CD14-positive monocyte (primary cell): ENCODE measurements at regions not wholly inside any gene's neighbourhood (a gene's known extent, or its start where the extent isn't known, plus 50 kb on each side); places are given as distances from the start of the nearest gene placed in this dataset.

Experiments
- DNase-seq, 3 donors: peaks; one replicate each; pipeline ENCODE4 v3.0.0-alpha.2; 2011 to 2022
- H2AFZ ChIP-seq: 2 replicates; pipeline ENCODE4 v1.6.0; 2012; ENCODE audit warnings: mild to moderate bottlenecking, low read depth, low read length, inconsistent platforms; ENCODE audit not compliant: insufficient read depth, poor library complexity, severe bottlenecking
- H3K27ac ChIP-seq, 2 donors: 1 replicate in 1 of 2; 2 replicates in 1 of 2; pipeline ENCODE4 v1.5.1; 2012 to 2013; ENCODE audit warnings: low read length in 2 of 2, control low read depth in 1 of 2, inconsistent platforms in 1 of 2, low read depth in 1 of 2, mild to moderate bottlenecking in 1 of 2
- H3K27me3 ChIP-seq, 2 donors: one replicate each; pipeline versions ENCODE4 v1.6.0 to v1.6.1; 2011 to 2013; ENCODE audit warnings: low read length in 2 of 2; ENCODE audit not compliant: control insufficient read depth in 2 of 2, insufficient read depth in 2 of 2
- H3K36me3 ChIP-seq, 2 donors: replicated peaks in 1 of 2; 1 replicate in 1 of 2; 2 replicates in 1 of 2; pipeline versions ENCODE4 v1.5.1 to v1.6.1; 2012 to 2013; ENCODE audit warnings: low read length in 2 of 2, control low read depth in 1 of 2, inconsistent platforms in 1 of 2, mild to moderate bottlenecking in 1 of 2; ENCODE audit not compliant: insufficient read depth in 2 of 2, control insufficient read depth in 1 of 2
- H3K4me1 ChIP-seq, 2 donors: 1 replicate in 1 of 2; 2 replicates in 1 of 2; pipeline versions ENCODE4 v1.5.1 to v1.6.1; 2012 to 2013; ENCODE audit warnings: low read length in 2 of 2, control low read depth in 1 of 2, inconsistent platforms in 1 of 2, mild to moderate bottlenecking in 1 of 2, moderate library complexity in 1 of 2; ENCODE audit not compliant: insufficient read depth in 2 of 2, control insufficient read depth in 1 of 2
- H3K4me2 ChIP-seq: replicated peaks from 2 replicates; pipeline ENCODE3; 2012; ENCODE audit warnings: low read length, moderate library complexity, mild to moderate bottlenecking; ENCODE audit not compliant: poor library complexity, severe bottlenecking; ENCODE audit errors: extremely low read depth
- H3K4me3 ChIP-seq, 3 experiments: fragments of 200-600 bp in 1 of 3; sonication (generic) in 1 of 3; replicated peaks in 1 of 3; 1 replicate in 2 of 3; 2 replicates in 1 of 3; pipeline ENCODE4 v1.5.1; 2011 to 2013; ENCODE audit warnings: low read length in 3 of 3, mild to moderate bottlenecking in 3 of 3, control low read depth in 2 of 3, low read depth in 2 of 3, inconsistent platforms in 1 of 3, moderate library complexity in 1 of 3
- H3K79me2 ChIP-seq: 2 replicates; pipeline ENCODE4 v1.6.0; 2012; ENCODE audit warnings: mild to moderate bottlenecking, control low read depth, inconsistent platforms, low read length, moderate library complexity; ENCODE audit not compliant: insufficient read depth
- H3K9ac ChIP-seq: 2 replicates; pipeline ENCODE4 v1.6.0; 2017; ENCODE audit warnings: low read length, mild to moderate bottlenecking; ENCODE audit not compliant: insufficient read depth, poor library complexity, severe bottlenecking
- H3K9me3 ChIP-seq, 2 donors: replicated peaks in 1 of 2; 1 replicate in 1 of 2; 2 replicates in 1 of 2; pipeline versions ENCODE4 v1.5.1 to v1.6.1; 2012 to 2013; ENCODE audit warnings: low read length in 2 of 2, control low read depth in 1 of 2; ENCODE audit not compliant: control insufficient read depth in 1 of 2, insufficient read depth in 1 of 2
- H4K20me1 ChIP-seq: 2 replicates; pipeline ENCODE4 v1.6.0; 2012; ENCODE audit warnings: mild to moderate bottlenecking, low read length, control low read depth, moderate library complexity; ENCODE audit not compliant: insufficient read depth
- H3K27ac Mint-ChIP-seq, 7 donors: one replicate each; pipeline ENCODE4 v1.8.0; 2020; ENCODE audit warnings: mild to moderate bottlenecking in 7 of 7, mixed read lengths in 7 of 7, moderate library complexity in 6 of 7, inconsistent platforms in 2 of 7
- H3K27me3 Mint-ChIP-seq, 3 donors: one replicate each; pipeline ENCODE4 v1.8.0; 2021 to 2022; ENCODE audit warnings: low read depth in 3 of 3, mild to moderate bottlenecking in 3 of 3, mixed read lengths in 3 of 3, moderate library complexity in 3 of 3, inconsistent platforms in 1 of 3
- H3K36me3 Mint-ChIP-seq, 2 donors: one replicate each; pipeline ENCODE4 v1.8.0; 2020; ENCODE audit warnings: mixed read lengths in 2 of 2, inconsistent platforms in 1 of 2, mild to moderate bottlenecking in 1 of 2
- H3K4me1 Mint-ChIP-seq: one replicate; pipeline ENCODE4 v1.8.0; 2020; ENCODE audit warnings: mild to moderate bottlenecking, mixed read lengths
- H3K4me3 Mint-ChIP-seq, 2 donors: one replicate each; pipeline ENCODE4 v1.8.0; 2020; ENCODE audit warnings: mild to moderate bottlenecking in 2 of 2, mixed read lengths in 2 of 2, moderate library complexity in 1 of 2
- H3K9me3 Mint-ChIP-seq, 7 donors: one replicate each; pipeline ENCODE4 v1.8.0; 2020 to 2022; ENCODE audit warnings: mixed read lengths in 7 of 7, mild to moderate bottlenecking in 6 of 7, moderate library complexity in 6 of 7, inconsistent platforms in 2 of 7
- WGBS: methylation state at CpG from one replicate; pipeline ENCODE4 v1.1.5; 2013; ENCODE audit warnings: missing lambda C conversion rate; ENCODE audit not compliant: insufficient coverage; 5-methylcytosine and 5-hydroxymethylcytosine counted together
- intact Hi-C, 2 donors: fragments of 100-400 bp; cut with micrococcal nuclease; formaldehyde crosslinking; loops; one replicate each; pipeline versions ENCODE4 v1.15.0 to v1.15.1; 2023
- TF ChIP-seq, protein P1 (sequence below): fragments of 200-600 bp; IDR thresholded peaks from one replicate; pipeline ENCODE4 v1.8.0; 2022; ENCODE audit warnings: antibody characterized with exemption, mild to moderate bottlenecking

- Mint-ChIP-seq H3K4me1 (no peaks in the 10 kb centered on the region), H3K27ac (no peak overlapping the region), H3K9me3 (peaks cover 0 to 7% (median 3%) of the 10 kb centered on the region in 7 donors), H3K4me3 (no peak overlapping the region), H3K36me3 (no peaks in the 10 kb centered on the region), H3K27me3 (peaks cover 0 to 15% (median 4%) of the 10 kb centered on the region in 3 donors)
- no peak overlapping the region for H3K9ac ChIP-seq
- no peak overlapping the region for H3K27ac ChIP-seq
- H3K9me3 ChIP-seq = no peaks in the 10 kb centered on the region
- no peaks in the 10 kb centered on the region for H4K20me1 ChIP-seq
- H3K27me3 ChIP-seq = peaks cover 0 to 2% of the 10 kb centered on the region in 2 donors
- no peak overlapping the region for H3K4me3 ChIP-seq
- no peaks in the 10 kb centered on the region for H3K36me3 ChIP-seq
- no peak for DNase-seq
- 78% methylated on average over 4 of the region's 8 CpGs for WGBS
- H3K4me1 ChIP-seq = no peaks in the 10 kb centered on the region
- no peaks in the 10 kb centered on the region for H3K79me2 ChIP-seq
- H2AFZ ChIP-seq = no peak overlapping the region
- no peak overlapping the region for H3K4me2 ChIP-seq
- intact Hi-C loops = no loop called here
- TF ChIP-seq, protein P1, sequence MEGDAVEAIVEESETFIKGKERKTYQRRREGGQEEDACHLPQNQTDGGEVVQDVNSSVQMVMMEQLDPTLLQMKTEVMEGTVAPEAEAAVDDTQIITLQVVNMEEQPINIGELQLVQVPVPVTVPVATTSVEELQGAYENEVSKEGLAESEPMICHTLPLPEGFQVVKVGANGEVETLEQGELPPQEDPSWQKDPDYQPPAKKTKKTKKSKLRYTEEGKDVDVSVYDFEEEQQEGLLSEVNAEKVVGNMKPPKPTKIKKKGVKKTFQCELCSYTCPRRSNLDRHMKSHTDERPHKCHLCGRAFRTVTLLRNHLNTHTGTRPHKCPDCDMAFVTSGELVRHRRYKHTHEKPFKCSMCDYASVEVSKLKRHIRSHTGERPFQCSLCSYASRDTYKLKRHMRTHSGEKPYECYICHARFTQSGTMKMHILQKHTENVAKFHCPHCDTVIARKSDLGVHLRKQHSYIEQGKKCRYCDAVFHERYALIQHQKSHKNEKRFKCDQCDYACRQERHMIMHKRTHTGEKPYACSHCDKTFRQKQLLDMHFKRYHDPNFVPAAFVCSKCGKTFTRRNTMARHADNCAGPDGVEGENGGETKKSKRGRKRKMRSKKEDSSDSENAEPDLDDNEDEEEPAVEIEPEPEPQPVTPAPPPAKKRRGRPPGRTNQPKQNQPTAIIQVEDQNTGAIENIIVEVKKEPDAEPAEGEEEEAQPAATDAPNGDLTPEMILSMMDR = no peak
Measured at GRCh38 chr6:1498491-1499113, 109.2 kb downstream of the FOXF2 start.

- Mint-ChIP-seq H3K4me1 (no peaks in the 10 kb centered on the region), H3K27me3 (peaks cover 2 to 14% (median 2%) of the 10 kb centered on the region in 3 donors), H3K9me3 (peaks cover 0 to 7% (median 3%) of the 10 kb centered on the region in 7 donors), H3K27ac (no peak overlapping the region), H3K4me3 (no peak overlapping the region), H3K36me3 (no peaks in the 10 kb centered on the region)
- intact Hi-C loops = no loop called here
- no peak overlapping the region for H3K4me3 ChIP-seq
- no peak overlapping the region for H3K9ac ChIP-seq
- no peak overlapping the region for H3K4me2 ChIP-seq
- TF ChIP-seq, protein P1 = no peak
- 93% methylated on average over 3 of the region's 8 CpGs for WGBS
- H3K79me2 ChIP-seq = no peaks in the 10 kb centered on the region
- peaks cover 0 to 2% of the 10 kb centered on the region in 2 donors for H3K27me3 ChIP-seq
- no peaks in the 10 kb centered on the region for H3K9me3 ChIP-seq
- no peak overlapping the region for H2AFZ ChIP-seq
- H3K4me1 ChIP-seq = no peaks in the 10 kb centered on the region
- DNase-seq = no peak
- no peaks in the 10 kb centered on the region for H3K36me3 ChIP-seq
- H4K20me1 ChIP-seq = no peaks in the 10 kb centered on the region
- no peak overlapping the region for H3K27ac ChIP-seq
Measured at GRCh38 chr6:1499777-1500176, 109.9 kb upstream of the FOXC1 start.
